BJ (cell line): ENCODE measurements at regions not wholly inside any gene's neighbourhood (a gene's known extent, or its start where the extent isn't known, plus 50 kb on each side); places are given as distances from the start of the nearest gene placed in this dataset.
A peak's percentile ranks its signal among the peaks of the same experiment; 100 is the strongest.

Source experiments
- CTCF ChIA-PET: fragments of 350-600 bp; formaldehyde crosslinking; extraction: SDS; loops from one replicate; lab custom pipeline; 2021; ENCODE audit warnings: antibody characterized with exemption, inconsistent platforms; lab: Yijun Ruan, JAX
- POLR2A ChIA-PET: fragments of 300-600 bp; sonication (Branson Sonifier 250); formaldehyde crosslinking; extraction: SDS; loops from one replicate; lab custom pipeline; 2021; ENCODE audit warnings: antibody characterized with exemption; lab: Charles Lee
- DNase-seq: peaks from one replicate; pipeline ENCODE4 v3.0.0-alpha.2; 2011; ENCODE audit warnings: low read depth
- H3K27me3 ChIP-seq: 2 replicates; pipeline ENCODE4 v1.6.0; 2011; ENCODE audit warnings: low read length; ENCODE audit not compliant: control insufficient read depth, insufficient read depth
- H3K36me3 ChIP-seq: 2 replicates; pipeline ENCODE4 v1.5.1; 2011; ENCODE audit warnings: low read length; ENCODE audit not compliant: control insufficient read depth, insufficient read depth
- H3K4me3 ChIP-seq: 2 replicates; pipeline ENCODE4 v1.5.1; 2011; ENCODE audit warnings: low read depth, mild to moderate bottlenecking, control low read depth, low read length
- TF ChIP-seq, protein P1 (sequence below): IDR thresholded peaks from 2 replicates; pipeline ENCODE4 v1.5.1; 2011; ENCODE audit warnings: low read depth, mild to moderate bottlenecking, control low read depth, inconsistent platforms, low read length, moderate library complexity; ENCODE audit not compliant: insufficient read depth

GRCh38 chr6:111984516-111985201, 69.2 kb upstream of the CCN6 start:
- TF ChIP-seq, protein P1, sequence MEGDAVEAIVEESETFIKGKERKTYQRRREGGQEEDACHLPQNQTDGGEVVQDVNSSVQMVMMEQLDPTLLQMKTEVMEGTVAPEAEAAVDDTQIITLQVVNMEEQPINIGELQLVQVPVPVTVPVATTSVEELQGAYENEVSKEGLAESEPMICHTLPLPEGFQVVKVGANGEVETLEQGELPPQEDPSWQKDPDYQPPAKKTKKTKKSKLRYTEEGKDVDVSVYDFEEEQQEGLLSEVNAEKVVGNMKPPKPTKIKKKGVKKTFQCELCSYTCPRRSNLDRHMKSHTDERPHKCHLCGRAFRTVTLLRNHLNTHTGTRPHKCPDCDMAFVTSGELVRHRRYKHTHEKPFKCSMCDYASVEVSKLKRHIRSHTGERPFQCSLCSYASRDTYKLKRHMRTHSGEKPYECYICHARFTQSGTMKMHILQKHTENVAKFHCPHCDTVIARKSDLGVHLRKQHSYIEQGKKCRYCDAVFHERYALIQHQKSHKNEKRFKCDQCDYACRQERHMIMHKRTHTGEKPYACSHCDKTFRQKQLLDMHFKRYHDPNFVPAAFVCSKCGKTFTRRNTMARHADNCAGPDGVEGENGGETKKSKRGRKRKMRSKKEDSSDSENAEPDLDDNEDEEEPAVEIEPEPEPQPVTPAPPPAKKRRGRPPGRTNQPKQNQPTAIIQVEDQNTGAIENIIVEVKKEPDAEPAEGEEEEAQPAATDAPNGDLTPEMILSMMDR: no peak
- ChIA-PET CTCF (interaction anchor here (1.1 to 1.3 kb wide), 3 partner anchors 8 to 12 kb away, joined by 3 to 4 read pairs (median 3); no protein-coding TSS in a partner anchor), POLR2A (interaction anchor here (0.6 kb wide), 1 partner anchor 11 kb away, joined by 3 read pairs; no protein-coding TSS in a partner anchor)
- Histone ChIP-seq H3K27me3 (no peaks in the 10 kb centered on the region), H3K4me3 (no peak overlapping the region), H3K36me3 (no peaks in the 10 kb centered on the region)
- DNase-seq: no peak

DNA sequence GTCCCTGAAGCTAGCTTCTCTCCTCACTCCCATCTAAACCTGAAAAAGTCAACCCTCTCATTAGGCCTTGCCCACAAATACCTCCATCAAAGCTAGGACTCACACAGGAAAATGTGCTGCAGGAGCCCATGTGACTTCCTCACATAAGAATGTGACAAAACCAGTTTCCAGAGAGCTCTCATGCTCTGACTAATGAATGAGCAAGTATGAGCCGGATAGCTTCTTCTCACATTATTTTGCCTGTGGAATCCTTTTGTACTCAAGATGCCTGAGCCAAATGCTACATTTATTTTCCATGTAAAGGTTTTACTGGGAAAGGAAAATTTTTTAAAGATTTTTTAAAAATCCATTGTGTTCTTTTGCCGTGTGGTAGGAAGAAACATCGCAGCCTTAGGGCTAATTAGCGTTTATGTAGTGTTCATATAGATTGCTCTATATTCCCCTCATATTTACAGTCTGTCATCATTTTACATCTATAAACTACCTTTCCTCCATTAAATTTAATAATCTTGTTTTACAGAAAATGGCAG, 68.6 kb upstream of the CCN6 start:
- Histone ChIP-seq H3K4me3 (no peak overlapping the region), H3K36me3 (no peaks in the 10 kb centered on the region), H3K27me3 (no peaks in the 10 kb centered on the region)
- ChIA-PET POLR2A (interaction anchor here (0.6 kb wide), 1 partner anchor 12 kb away, joined by 3 read pairs; no protein-coding TSS in a partner anchor), CTCF (interaction anchor here (1.1 kb wide), 1 partner anchor 11 kb away, joined by 4 read pairs; no protein-coding TSS in a partner anchor)
- TF ChIP-seq, protein P1: no peak
- DNase-seq: peak; percentile 82

- ChIA-PET CTCF (interaction anchor here (1.0 kb wide), 1 partner anchor 276 kb away, joined by 4 read pairs; no protein-coding TSS in a partner anchor), POLR2A (no interaction called here)
- H3K27me3 ChIP-seq: no peaks in the 10 kb centered on the region
- no peak for DNase-seq
- TF ChIP-seq, protein P1: no peak
- no peaks in the 10 kb centered on the region for H3K36me3 ChIP-seq
- H3K4me3 ChIP-seq: no peak overlapping the region
Measured at GRCh38 chr6:111986651-111987050, 67.3 kb upstream of the CCN6 start.

- Histone ChIP-seq H3K27me3 (no peaks in the 10 kb centered on the region), H3K4me3 (no peak overlapping the region), H3K36me3 (no peaks in the 10 kb centered on the region)
- ChIA-PET CTCF (interaction anchor here (1.0 kb wide), 1 partner anchor 277 kb away, joined by 4 read pairs; no protein-coding TSS in a partner anchor), POLR2A (no interaction called here)
- TF ChIP-seq, protein P1: no peak
- DNase-seq: no peak
Measured at GRCh38 chr6:111987295-111987694, 66.6 kb upstream of the CCN6 start.

DNA sequence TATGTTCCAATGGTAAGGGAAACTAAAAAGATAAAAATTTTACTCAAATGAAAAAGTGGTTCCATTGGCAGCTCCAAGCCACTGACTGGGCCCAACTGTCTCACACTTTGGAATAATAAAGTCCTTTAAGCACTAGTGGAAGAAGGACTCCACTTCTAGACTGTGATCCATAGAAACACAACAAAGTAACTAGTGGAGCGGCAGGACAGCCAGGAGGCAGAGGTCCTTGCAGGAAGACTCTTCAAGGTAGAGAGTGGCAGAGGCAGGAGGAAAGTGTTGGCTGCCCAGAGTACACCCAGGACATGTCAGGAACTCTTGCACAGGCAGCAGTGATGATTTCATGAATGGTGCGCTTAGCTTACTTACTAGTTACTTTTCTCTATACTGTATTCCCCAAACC, 65.0 kb upstream of the CCN6 start:
- no peak for DNase-seq
- TF ChIP-seq, protein P1: no peak
- ChIA-PET POLR2A (no interaction called here), CTCF (no interaction called here)
- Histone ChIP-seq H3K36me3 (no peaks in the 10 kb centered on the region), H3K4me3 (no peak overlapping the region), H3K27me3 (no peaks in the 10 kb centered on the region)
